HuH-7 (cell line): ENCODE measurements at regions not wholly inside any gene's neighbourhood (a gene's known extent, or its start where the extent isn't known, plus 50 kb on each side); places are given as distances from the start of the nearest gene placed in this dataset.
"Not testable (repeated sequence)": the region's sequence is repeated elsewhere in the genome, so short reads cannot be mapped to it uniquely, and the experiment has no call there.

Experiments
- DNase-seq: peaks from one replicate; pipeline ENCODE4 v3.0.0; 2011; ENCODE audit warnings: low spot score

- no peak for DNase-seq
Observed at GRCh38 chr6:113756290-113756665, 100.9 kb upstream of the MARCKS start.

GRCh38 chr6:113758214-113758613 is 98.9 kb upstream of the MARCKS start:
- no peak for DNase-seq

GRCh38 chr6:113758826-113759574 is 98.1 kb upstream of the MARCKS start:
- no peak for DNase-seq

- no peak for DNase-seq
Observed at GRCh38 chr6:113762641-113763040, 94.5 kb upstream of the MARCKS start.

- DNase-seq: no peak
Observed at GRCh38 chr6:113763311-113763766, 93.8 kb upstream of the MARCKS start.

GRCh38 chr6:113763876-113764275 is 93.3 kb upstream of the MARCKS start:
- DNase-seq: no peak

GRCh38 chr6:113765909-113766308 is 91.2 kb upstream of the MARCKS start:
- no peak for DNase-seq

- DNase-seq: no peak
Observed at GRCh38 chr6:113767985-113768384, 89.2 kb upstream of the MARCKS start.

- DNase-seq: no peak
Observed at GRCh38 chr6:113772961-113773360, 84.2 kb upstream of the MARCKS start.

- no peak for DNase-seq
Observed at GRCh38 chr6:113774127-113774825, 82.9 kb upstream of the MARCKS start.

- DNase-seq: no peak
Observed at GRCh38 chr6:113776998-113777397, 80.1 kb upstream of the MARCKS start.

GRCh38 chr6:113777601-113778000 is 79.5 kb upstream of the MARCKS start:
- DNase-seq: no peak

- DNase-seq: no peak
Observed at GRCh38 chr6:113779656-113780055, 77.5 kb upstream of the MARCKS start.

GRCh38 chr6:113782636-113783035 is 74.5 kb upstream of the MARCKS start:
- DNase-seq: no peak

GRCh38 chr6:113786168-113786567 is 71.0 kb upstream of the MARCKS start:
- no peak for DNase-seq

- DNase-seq: no peak
Observed at GRCh38 chr6:113788586-113788985, 68.6 kb upstream of the MARCKS start.

- not testable (repeated sequence) for DNase-seq
Observed at GRCh38 chr6:113791225-113791624, 65.9 kb upstream of the MARCKS start.

- DNase-seq: not testable (repeated sequence)
Observed at GRCh38 chr6:113795371-113795770, 61.8 kb upstream of the MARCKS start.

GRCh38 chr6:113796038-113796437 is 61.1 kb upstream of the MARCKS start:
- no peak for DNase-seq

- no peak for DNase-seq
Observed at GRCh38 chr6:113802779-113803178, 54.4 kb upstream of the MARCKS start.

GRCh38 chr6:113805173-113805790 is 51.9 kb upstream of the MARCKS start:
- DNase-seq: no peak

- DNase-seq: no peak
Observed at GRCh38 chr6:113805811-113806495, 51.2 kb upstream of the MARCKS start.
